ENCODE measurements at regions not wholly inside any gene's neighbourhood (a gene's known extent, or its start where the extent isn't known, plus 50 kb on each side); places are given as distances from the start of the nearest gene placed in this dataset.

DNA sequence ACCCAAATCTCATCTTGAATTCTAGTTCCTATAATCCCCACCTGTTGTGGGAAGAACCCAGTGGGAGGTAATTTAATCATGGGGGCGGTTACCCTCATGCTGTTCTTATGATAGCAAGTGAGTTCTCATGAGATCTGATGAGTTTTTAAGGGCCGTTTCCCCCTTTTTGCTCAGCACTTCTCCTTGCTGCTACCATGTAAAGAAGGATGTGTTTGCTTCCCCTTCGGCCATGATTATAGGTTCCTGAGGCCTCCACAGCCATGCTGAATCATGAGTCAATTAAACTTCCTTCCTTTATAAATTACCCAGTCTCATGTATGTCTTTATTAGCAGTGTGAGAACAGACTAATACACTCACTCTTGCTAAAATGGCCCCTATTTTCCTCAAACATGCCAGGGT, 374.7 kb downstream of the TUSC7 start (continued):
- TF ChIP-seq, protein P1, sequence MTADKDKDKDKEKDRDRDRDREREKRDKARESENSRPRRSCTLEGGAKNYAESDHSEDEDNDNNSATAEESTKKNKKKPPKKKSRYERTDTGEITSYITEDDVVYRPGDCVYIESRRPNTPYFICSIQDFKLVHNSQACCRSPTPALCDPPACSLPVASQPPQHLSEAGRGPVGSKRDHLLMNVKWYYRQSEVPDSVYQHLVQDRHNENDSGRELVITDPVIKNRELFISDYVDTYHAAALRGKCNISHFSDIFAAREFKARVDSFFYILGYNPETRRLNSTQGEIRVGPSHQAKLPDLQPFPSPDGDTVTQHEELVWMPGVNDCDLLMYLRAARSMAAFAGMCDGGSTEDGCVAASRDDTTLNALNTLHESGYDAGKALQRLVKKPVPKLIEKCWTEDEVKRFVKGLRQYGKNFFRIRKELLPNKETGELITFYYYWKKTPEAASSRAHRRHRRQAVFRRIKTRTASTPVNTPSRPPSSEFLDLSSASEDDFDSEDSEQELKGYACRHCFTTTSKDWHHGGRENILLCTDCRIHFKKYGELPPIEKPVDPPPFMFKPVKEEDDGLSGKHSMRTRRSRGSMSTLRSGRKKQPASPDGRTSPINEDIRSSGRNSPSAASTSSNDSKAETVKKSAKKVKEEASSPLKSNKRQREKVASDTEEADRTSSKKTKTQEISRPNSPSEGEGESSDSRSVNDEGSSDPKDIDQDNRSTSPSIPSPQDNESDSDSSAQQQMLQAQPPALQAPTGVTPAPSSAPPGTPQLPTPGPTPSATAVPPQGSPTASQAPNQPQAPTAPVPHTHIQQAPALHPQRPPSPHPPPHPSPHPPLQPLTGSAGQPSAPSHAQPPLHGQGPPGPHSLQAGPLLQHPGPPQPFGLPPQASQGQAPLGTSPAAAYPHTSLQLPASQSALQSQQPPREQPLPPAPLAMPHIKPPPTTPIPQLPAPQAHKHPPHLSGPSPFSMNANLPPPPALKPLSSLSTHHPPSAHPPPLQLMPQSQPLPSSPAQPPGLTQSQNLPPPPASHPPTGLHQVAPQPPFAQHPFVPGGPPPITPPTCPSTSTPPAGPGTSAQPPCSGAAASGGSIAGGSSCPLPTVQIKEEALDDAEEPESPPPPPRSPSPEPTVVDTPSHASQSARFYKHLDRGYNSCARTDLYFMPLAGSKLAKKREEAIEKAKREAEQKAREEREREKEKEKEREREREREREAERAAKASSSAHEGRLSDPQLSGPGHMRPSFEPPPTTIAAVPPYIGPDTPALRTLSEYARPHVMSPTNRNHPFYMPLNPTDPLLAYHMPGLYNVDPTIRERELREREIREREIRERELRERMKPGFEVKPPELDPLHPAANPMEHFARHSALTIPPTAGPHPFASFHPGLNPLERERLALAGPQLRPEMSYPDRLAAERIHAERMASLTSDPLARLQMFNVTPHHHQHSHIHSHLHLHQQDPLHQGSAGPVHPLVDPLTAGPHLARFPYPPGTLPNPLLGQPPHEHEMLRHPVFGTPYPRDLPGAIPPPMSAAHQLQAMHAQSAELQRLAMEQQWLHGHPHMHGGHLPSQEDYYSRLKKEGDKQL (CRISPR knock-in tag; IDR thresholded peaks at IDR 0.05; ENCODE audit: borderline replicate concordance), result no peak
- TF ChIP-seq SOX6 (IDR thresholded peaks at IDR 0.05), result no peak
- TF ChIP-seq MTA1 (IDR thresholded peaks at IDR 0.05; ENCODE audit: borderline replicate concordance), result no peak
- no peak for TF ChIP-seq L3MBTL2 (IDR thresholded peaks at IDR 0.05)
- no peak for TF ChIP-seq ZBTB11 (CRISPR knock-in tag; IDR thresholded peaks at IDR 0.05)

All from K562 (cell line).